COLO668 (cell line): ENCODE measurements at regions not wholly inside any gene's neighbourhood (a gene's known extent, or its start where the extent isn't known, plus 50 kb on each side); places are given as distances from the start of the nearest gene placed in this dataset.

Experiments used
- DNase-seq: peaks from one replicate; lab custom pipeline; 2025; ENCODE audit not compliant: unreplicated experiment; lab: John Stamatoyannopoulos, UW

- DNase-seq: no peak
Observed at GRCh38 chr2:56613254-56613653, 429.5 kb downstream of the CCDC85A start.

- DNase-seq: no peak
Observed at GRCh38 chr2:56613920-56614319, 430.1 kb downstream of the CCDC85A start.

DNA sequence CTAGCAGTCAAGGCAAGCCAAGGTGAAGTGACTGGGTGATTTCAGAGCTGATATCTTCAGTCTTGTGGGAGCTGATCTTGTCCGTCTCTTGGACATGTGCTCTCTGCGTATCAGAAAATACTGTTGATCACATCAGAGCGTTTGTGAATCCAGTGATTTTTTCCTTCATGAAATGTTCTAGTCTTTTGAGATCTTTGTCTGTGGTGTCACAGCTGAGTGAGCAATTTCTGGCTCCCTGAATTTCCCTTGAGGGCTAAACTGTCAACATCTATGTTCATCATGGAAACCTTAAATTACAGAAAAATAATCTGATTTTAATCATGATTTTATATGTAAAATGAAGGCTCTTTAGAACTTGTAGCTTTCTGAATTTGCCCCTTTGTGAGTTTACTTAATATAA is 432.0 kb downstream of the CCDC85A start:
- DNase-seq: no peak

GRCh38 chr2:56624181-56624580 is 440.4 kb downstream of the CCDC85A start:
- DNase-seq: no peak

GRCh38 chr2:56626927-56627326 is 443.1 kb downstream of the CCDC85A start:
- no peak for DNase-seq

DNA sequence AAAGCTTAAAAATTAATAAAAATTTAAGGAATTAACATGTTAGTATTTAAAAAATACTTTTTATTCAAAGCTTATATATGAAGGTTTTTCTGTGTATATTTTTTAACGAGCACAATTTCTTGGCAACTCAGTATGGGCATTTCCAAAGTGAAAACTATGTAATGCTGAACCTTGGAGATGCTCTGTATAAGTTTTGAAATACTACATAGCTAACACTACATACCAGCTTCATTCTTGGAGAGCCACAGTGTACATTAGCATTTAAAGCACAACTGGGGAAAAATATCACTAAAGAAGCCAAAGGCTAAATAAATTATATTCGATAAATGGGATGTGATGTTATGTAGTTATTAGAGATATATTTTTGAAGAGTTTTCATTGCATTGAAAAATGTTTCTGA is 446.5 kb downstream of the CCDC85A start:
- no peak for DNase-seq

GRCh38 chr2:56647997-56648396 is 464.2 kb downstream of the CCDC85A start:
- no peak for DNase-seq

DNA sequence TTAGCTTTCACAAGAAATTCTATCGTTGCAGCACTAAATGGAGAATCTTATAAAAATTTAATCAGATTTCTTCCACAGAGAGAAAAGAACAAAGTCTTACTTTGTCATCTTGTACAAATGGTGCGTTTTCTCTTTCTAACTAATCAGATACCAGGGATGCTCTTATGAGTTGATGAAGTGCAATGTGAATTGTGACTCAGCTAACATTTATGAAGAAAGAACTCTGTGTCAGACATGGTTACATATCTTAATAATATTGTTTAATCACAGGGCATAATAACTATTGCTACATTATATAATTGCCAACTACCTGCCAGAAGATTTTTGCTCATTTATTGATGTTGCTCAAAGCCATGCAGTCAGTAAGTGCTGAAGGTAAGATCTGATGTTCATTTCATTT is 465.0 kb downstream of the CCDC85A start:
- DNase-seq: no peak

- DNase-seq: no peak
Observed at GRCh38 chr2:56654936-56655335, 471.1 kb downstream of the CCDC85A start.

- no peak for DNase-seq
Observed at GRCh38 chr2:56656826-56657225, 473.0 kb downstream of the CCDC85A start.

DNA sequence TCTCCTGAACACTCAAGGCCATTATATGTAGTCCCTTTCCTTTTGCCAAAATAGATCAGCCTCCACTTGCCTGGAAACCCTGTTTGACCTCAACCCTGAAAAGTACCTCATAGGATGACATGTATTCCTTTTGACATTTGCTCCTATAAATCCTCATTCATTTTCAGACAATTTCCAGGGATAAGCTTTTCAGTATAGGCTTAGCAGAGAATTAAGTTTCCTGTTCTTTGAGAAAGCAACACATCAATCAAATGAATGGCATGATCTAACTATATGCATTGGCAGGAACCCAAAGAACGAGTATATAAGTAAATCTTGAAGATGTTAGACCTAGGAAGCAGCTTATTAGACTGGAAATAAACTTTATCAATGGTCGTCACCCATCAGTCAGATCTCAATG is 483.0 kb downstream of the CCDC85A start:
- DNase-seq: no peak

DNA sequence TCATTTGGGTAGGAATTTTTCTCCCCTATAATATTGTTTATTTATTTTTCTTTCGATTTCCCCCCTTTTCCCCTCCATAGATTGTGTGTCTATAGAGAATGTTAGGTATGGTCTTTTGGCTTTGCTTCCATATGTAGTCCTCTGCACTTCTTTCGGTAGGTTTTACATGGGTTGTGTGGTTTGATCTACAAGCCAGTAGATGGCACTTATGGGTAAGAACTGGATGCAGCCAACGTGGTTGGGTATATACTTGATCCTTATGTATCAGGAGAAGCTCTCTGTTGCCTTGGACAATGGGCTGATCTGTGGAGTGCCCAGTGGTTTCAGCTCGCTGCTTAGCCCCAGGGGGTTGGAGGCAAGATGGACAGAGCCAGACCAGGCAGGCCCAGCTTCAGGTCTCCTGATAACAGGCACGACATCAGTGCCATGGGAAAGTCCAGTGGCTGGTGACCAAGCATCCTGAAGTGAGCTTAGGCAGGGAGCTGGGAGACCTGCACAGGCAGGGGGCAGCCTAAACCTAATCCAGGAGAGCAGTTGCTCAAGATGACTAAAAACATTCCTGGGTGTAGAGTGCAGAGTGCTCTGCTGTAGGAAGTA is 488.3 kb downstream of the CCDC85A start:
- no peak for DNase-seq

DNA sequence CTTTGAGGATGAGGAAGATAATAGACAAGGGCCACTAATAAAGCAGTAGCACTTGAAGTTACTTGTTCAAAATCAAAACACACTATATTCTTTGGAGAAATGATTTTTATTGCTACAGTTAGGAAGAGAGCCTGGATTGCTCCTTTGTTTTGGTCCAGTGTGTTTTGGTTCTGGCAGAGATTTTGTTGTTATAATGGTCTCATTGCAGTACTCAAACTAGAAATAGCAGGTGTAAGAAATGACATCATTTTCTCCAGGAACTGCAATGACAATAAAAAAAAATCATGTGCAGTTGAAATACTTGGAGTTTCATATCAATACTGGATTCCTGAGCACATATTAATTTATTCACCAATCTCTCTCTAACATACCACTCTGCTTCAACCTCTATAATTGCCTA is 490.3 kb downstream of the CCDC85A start:
- DNase-seq: no peak

DNA sequence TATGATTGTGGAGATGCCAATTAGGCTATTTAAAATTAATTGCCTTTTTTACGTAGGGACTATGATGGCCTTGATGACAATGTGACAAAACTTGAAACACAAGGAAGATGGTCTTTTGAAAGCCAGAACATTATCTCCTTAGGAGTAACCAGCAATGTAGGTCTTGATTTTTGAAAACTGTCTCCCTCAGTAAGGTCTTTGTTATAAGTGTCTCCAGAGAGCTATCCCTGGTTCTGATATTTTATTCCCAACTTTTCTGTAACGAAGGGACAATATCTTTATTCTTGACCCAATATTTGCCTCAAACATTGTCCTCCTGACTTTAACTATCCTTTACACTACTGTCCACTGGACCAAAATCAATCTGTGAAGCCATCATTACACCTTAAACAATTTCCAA is 493.2 kb downstream of the CCDC85A start:
- DNase-seq: no peak

DNA sequence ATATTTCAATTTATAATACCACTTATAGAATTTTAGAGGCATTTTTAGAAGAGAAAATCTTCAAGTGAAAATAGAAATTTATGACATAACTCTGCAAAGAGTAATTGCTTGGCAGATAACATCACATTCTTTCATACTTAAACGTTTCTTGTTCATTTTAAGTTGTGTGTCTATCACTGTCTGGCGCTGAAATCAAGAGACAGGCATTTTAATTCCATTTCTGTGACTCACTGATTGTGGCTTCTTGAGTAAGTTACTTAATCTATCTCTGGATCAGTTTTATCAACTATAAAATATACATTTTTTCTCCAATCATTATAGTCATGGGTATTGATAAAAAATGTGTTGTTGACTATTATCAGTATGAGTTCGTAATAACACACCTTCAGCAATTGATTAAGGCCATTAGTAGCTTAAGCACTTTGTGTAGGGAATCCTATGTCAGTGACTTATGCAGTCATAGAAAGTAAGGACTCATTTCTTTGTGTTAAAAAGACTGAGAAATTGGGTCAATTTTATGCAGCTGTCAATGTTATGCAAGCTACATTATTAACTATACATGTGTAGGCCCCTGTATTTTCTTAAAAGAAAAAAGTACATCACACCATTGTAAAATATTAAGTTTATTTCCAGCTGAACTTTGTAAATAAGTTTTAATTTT is 497.3 kb downstream of the CCDC85A start:
- DNase-seq: no peak

DNA sequence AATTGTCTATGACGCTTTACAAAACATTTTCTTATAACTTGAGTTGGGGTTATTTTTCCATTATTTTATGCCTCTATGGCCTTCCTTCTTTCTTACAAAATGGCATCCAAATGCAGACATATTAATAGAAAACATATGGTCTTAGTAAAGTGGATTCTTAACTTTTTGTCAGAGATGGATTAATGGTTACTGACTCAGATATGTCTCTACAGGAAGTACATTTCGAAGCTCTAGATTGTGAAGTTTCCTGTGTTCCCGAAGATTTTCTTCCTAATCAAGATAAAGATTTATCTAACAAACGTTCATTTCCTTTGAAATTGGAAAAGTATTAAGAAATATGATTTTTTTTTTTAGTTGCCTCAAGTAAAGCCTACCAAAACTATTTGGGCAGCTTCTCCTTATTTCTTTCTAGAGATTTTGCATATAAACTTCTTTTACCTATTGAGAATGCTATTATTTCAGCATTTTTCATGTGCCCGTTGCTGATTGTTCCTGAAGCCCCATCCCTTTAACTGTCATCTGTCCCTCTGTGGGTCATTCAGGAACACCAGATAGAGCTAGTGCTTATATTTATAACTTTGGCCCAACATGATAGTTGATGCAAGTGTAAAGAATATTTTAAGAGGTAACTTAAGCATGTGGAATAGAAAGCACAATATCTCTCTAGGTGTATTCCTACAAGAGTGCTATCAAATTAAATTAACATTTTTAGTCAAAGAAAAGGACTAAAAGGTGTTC is 498.0 kb downstream of the CCDC85A start:
- no peak for DNase-seq

DNA sequence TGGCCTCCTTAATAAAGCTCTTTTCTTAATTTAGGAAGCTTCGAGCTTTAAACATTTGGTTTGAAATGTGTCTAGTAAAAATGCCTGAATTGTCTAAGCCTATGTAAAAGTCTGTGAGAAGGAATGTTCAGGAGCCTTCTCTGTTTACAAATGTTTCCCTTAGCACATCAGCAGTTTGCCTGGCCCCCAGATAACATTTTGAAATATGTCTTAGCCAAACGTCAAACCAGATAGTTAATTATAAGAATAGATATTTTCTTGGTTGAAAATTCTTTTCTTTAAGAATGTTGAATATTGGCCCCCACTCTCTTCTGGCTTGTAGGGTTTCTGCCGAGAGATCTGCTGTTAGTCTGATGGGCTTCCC is 498.6 kb downstream of the CCDC85A start:
- DNase-seq: no peak

- DNase-seq: no peak
Observed at GRCh38 chr2:56684327-56684726, 500.5 kb downstream of the CCDC85A start.

DNA sequence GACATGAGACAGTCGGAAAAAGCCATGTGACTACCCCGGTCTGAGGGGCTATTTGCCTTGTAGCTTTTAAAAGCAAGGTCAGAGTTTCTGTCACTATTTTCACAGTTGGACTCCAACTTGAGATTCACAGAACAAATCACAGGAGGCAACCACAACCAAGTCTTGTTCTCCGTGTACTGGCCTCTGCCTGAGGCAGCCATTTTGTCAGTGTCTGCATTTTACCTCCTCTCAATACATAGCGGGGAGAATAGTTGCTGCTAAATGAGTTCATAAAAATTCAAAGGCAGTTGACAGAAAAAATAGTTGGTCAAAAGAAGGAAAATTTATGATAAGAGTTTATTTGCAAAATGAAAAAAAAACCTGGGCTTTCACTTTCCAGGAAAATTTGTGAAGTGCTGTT is 501.4 kb downstream of the CCDC85A start:
- no peak for DNase-seq

DNA sequence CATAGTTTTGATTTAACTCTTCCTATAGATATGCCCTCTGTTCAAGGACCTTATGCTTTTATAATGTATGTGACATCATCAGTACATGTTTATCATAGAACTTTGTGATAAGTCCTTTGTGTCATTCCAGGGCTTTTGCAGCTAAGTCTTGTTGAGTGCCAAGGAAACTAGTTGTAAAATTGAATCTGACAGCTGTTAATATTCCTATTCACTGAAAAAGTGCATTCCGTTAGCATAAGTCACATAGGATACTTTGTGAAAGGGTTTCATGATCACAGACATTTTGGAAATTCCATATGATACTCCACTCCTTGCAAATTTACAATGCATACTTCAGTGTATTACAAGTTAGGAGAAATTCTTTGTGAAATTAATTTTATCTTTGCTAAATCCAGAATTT is 503.4 kb downstream of the CCDC85A start:
- no peak for DNase-seq

DNA sequence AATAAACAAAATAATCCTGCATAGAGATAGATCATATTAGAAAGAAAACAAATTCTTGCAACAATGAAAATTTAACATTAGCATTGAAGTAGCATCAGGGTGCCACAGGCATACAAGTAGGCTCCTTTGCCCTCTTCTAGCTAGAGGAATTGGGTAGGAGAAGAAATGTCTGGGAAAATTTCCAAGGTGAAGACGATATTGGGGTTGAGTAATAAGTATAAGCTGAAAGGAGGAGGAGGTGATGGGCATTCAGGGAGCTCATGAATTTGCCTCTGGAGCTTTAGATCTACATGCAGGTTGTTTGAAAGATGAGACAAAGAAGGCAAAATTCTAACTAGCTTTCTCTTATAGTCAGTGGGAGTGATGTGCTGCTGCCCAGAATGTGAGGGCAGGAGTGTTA is 504.9 kb downstream of the CCDC85A start:
- no peak for DNase-seq

DNA sequence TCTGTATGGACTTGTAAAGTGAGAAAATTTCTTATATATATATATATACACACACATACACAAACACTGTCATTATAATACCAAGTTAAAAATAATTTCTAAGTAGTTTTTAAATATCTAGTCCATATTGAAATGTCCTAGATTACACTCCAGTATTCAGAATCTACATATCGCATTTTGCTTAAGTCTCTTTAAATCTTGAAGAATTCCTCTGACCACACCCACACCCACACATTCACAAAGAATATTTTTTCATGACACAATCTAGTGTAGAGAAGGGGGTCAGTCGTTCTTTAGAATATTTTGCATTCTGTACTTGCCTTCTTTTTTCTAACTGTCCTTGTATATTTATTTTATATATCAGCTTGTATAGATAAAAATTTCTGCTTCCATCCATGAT is 509.7 kb downstream of the CCDC85A start:
- no peak for DNase-seq

DNA sequence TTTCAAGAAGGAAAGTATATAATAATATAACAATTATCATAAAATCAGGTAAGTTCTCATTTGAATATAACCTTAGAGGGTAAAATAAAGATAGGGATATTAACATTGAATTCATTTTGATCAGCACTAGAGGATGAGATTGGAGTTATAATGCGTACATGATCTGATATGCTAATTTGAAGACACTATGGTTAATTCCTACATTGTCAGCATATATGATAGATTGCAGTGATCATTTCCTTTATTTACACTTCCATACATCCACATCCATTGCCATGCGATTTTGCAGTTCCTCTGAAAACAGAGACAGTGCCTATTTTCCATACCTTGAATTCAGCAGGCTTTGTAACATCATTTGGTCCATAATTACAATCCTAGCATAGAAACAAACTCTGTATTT is 519.2 kb downstream of the CCDC85A start:
- no peak for DNase-seq
